Fibroblast of skin of left biceps (primary cell): ENCODE measurements at regions not wholly inside any gene's neighbourhood (a gene's known extent, or its start where the extent isn't known, plus 50 kb on each side); places are given as distances from the start of the nearest gene placed in this dataset.
"Not testable (repeated sequence)": the region's sequence is repeated elsewhere in the genome, so short reads cannot be mapped to it uniquely, and the experiment has no call there.

ENCODE experiments used
- DNase-seq, 2 experiments: peaks; one replicate each; pipeline ENCODE4 v3.0.0-alpha.2; 2013; ENCODE audit warnings: low read depth in 2 of 2

DNA sequence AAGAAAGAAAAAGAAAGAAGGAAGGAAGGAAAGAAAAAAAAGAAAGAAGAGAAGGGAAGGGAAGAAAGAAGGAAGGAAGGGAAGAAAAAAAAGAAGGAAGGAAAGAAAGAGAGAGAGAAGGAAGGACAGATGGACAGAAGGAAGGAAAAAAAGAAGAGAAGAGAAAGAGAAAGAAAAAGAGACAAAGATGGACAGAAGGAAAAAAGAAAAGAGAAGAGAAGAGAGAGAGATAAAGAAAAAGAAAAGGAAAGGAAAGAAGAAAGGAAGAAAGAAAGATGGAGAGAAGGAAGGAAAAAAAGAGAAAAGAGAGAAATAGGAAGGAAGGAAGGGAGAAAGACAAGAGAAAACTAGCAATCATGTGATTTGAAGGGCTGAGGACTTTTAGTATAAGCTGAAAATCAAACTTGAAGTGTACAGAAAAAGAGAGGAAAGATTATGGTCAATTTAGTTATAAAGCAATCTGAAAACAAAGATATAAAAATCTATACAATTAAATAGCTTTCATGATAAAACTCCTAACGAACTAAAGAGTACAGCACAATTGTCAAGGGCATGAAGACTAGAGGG is 115.3 kb downstream of the LTN1 start:
- no peak for DNase-seq

DNA sequence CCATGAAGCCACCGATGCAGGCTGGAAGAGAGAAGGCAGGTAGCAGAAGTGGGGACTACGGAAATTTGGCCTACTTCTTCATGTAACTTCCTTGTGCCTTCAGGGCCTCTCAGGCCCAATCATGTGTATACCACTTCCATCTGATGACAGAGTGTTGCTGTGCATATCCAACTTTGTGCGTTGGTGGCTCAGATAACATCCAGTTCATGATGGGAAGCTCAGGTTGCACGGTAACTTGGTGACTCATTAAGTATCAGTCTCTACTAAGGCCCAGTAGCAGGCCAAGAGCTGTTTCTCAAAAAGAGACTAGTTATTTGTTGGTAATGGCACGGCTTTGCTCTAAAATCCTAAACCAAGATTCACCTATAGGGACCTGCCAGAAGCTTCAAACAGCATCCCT is 117.6 kb downstream of the LTN1 start:
- DNase-seq: no peak

DNA sequence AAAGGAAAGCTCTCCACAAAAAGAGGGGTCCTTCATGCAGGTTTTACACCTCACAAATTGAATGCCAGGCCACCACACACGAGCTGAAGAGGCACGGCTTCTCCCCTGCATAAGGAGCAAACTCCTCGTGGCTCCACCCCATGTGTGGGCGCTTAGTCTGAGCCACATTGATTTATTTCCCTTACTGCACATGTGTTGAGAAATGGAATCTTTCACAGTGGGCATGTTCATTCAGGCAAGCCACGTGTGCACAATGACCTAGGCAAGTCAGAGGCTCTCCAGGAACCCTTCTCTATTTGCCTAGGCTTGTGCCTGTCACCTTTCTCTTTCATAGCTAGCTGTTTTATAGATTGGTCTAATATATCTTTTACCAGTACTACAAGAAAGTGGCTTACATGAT is 120.5 kb downstream of the LTN1 start:
- DNase-seq: no peak

DNA sequence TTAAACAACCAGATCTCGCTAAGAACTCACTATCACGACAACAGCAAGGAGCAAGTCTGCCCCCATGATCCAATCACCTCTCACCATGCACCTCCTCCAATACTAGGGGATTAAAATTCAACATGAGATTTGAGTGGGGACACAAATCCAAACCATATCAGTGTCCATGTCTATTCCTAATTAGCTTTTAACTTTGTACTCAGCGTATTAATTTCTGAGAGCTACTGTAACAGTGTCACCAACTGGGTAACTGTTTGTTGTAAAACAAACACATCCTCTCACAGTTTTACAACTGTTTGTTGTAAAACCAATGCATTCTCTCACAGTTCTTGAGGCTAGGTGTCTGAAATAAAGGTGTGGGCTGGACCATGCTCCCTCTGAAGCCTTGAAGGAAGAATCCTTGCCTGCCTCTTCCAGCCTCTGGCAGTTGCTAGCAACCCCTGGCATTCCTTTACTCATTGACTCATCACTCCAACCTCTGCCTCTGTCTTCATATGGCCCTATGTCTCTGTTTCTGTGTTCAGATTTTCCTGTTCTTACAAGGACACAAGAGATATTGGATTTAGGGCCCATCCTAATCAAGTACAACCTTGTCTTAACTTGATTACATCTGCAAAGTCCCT is 121.2 kb downstream of the LTN1 start:
- DNase-seq: no peak

DNA sequence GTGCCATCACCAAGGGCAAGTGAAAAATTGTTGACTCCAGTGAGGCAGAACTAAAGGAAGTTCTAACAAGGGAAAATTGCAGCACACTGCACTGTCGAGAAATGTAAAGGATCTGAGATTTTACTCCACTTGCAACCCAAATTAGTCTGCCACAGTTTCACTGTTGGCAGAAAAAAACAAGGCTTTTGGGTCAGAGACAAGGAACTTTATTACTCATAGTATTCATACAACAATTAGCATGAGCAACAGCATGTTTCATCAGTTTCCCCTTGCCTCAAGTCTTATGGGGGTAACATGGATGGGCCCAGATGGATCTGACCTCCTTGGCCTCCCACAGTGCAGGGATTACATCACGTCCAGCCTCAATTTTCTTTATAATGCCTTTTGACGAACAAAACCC is 125.3 kb downstream of the LTN1 start:
- peak in 1 of 2 experiments; percentile 21 for DNase-seq

DNA sequence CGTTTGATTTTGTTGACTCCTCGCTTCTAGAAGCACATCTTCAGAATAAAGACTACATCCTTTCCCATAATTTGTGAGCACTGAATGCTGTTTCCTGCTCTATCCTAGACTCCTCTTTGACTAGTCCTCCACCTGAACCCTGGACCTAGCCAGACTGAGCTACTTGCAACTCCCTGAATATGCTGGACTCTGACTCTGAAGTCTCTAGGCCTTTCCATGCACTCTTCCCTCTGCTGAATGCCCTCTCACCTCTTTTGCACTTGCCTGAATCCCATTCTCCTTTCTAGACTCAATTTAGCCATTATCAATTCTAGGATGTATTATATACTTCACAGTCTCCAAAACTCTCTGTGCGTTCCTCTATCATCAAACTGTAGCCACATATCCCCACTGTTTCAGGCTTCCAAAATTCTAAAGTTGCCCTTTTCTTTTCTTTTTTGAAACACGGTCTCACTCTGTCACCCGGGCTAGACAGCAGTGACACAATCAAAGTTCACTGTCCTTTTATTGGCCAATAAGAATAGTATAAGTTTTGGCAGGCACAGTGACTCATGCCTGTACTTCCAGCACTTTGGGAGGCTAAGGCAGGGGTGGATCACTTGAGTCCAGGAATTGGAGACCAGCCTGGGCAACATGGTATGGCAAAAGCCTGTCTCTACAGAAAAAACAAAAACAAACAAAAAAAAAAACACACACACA is 127.0 kb downstream of the LTN1 start:
- DNase-seq: no peak

DNA sequence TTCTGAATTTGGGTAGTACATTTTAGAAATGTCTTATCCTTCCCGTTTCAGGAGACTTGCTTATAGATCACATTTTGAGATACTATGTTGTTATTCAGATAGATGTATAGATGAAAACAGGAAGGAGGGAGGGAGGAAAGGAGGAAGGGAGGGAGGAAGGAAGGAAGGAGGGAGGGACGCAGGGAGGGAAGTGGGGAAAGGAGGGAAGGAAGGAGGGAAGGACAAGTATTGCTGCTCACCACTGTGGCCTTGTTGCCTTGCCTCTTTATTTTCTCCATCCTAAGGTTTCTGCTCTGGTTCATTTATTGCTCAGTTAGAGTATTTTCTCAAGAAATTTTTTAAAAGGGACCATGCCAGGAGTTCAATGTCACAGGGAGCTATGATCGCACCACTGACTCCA is 134.3 kb downstream of the LTN1 start:
- DNase-seq: no peak

DNA sequence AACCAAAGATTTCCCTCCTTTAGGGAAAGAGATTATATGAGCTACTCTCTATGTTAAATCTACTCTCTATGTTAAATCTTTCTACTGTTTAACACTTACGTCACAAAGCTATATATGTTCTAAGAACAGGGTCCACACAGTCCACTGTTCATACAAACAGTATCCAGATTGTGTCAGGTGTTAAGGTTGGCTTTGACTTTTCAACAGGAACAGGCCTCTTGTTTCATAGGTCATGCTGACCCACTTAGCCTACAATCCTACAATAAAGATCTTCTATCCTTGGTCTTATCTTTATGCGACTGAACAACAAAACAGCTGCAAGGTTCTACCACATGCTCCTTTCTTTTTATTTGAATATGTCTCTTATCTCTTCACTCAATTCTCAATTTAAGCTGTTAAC is 134.9 kb downstream of the LTN1 start:
- DNase-seq: no peak

DNA sequence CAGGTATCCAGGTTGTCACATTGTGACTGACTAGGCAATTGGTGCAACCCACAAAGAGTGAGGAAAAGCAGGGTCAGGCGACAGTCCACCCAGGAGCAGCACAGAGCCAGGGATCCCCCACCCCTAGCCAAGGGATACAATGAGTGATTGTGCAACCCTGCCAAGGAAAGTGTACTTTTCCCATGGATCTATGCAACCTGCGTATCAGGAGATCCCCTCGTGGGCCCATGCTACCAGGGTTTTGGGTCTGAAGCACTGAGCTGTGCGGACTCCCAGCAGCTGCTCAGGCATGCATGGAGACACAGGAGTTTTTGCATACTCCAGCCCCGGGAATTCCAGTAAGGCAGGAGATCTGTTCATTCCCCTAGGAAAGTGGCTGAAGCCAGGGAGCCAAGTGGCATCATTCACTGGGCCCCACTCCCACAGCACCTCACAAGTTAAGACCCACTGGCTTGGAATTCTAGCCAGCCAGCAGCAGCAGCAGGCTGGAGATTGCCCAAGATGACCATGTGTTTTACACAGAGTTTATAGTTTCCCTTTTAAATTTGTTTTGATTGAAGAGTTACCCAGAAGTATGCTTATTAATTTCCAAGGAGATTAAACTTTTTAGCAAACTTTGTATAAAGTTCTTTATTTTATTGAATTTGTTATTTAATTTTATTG is 136.0 kb downstream of the LTN1 start:
- no peak for DNase-seq

DNA sequence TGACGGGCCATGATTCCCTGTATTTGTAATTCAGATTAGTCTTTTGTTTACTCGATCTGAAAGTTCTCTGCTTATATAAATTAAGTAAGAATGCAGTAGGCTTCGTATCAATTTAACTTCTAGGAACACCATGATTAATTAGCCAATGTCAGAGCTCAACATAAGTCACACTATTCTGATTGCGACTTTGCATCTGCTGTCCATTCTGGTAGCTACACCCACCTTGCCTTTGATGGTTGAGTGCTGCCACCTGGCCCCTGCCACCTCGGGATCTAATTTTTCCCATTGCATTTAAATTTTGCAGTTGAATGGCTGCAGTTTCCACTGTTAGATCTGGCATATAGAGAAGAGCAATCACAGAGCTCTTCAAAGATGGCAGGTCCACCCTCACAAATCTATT is 140.0 kb downstream of the LTN1 start:
- DNase-seq: no peak

DNA sequence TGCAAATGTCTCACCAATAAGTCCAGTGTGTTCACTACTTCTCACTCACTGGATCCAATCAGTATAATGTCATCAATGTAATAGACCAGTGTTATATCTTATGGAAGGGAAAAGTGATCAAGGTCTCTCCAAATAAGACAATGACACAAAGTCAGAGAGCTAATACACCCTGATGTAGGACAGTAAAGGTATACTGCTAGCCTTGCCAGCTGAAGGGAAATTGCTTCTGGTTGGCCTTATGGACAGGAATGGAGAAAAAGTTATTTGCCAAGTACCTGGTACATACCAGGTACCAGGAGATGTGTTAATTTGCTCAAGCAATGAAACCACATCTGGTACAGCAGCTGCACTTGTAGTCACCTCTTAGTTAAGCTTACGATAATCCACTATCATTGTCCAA is 141.0 kb downstream of the LTN1 start:
- DNase-seq: no peak

DNA sequence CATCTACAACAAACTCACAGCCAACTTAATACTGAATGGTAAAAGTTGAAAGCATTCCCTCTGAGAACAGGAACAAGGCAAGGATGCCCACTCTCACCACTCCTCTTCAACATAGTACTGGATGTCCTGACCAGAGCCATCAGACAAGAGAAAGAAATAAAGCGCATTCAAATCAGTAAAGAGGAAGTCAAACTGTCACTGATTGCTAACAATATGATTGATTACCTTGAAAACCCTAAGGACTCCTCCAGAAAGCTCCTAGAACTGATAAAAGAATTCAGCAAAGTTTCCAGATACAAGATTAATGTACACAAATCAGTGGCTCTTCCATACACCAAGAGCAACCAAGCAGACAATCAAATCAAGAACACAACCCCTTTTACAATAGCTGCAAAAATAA is 153.4 kb downstream of the LTN1 start:
- DNase-seq: not testable (repeated sequence)

DNA sequence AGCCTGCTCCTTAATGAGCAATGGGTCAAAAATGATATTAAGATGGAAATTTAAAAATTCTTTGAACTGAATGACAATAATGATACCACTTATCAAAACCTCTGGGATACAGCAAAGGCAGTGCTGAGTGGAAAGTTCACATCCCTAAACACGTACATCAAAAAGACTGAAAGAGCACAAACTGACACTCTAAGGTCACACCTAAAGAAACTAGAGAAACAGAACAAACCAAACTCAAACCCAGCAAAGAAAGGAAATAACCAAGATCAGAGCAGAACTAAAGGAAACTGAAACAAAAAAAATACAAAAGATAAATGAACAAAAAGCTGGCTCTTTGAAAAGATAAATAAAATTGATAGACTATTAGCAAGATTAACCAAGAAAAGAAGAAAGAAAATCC is 155.3 kb downstream of the LTN1 start:
- not testable (repeated sequence) for DNase-seq

DNA sequence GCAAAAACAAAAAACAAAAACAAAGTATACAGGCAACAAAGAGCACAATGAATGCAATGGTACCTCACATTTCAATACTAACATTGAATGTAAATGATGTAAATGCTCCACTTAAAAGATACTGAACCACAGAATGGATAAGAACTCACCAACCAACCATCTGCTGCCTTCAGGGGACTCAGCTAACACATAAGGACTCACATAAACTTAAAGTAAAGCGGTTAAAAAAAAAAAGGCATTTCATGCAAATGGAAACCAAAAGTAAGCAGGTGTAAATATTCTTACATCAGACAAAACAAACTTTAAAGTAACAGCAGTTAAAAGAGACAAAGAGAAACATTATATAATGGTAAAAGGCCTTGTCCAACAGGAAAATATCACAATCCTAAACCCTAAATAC is 156.1 kb downstream of the LTN1 start:
- not testable (repeated sequence) for DNase-seq

DNA sequence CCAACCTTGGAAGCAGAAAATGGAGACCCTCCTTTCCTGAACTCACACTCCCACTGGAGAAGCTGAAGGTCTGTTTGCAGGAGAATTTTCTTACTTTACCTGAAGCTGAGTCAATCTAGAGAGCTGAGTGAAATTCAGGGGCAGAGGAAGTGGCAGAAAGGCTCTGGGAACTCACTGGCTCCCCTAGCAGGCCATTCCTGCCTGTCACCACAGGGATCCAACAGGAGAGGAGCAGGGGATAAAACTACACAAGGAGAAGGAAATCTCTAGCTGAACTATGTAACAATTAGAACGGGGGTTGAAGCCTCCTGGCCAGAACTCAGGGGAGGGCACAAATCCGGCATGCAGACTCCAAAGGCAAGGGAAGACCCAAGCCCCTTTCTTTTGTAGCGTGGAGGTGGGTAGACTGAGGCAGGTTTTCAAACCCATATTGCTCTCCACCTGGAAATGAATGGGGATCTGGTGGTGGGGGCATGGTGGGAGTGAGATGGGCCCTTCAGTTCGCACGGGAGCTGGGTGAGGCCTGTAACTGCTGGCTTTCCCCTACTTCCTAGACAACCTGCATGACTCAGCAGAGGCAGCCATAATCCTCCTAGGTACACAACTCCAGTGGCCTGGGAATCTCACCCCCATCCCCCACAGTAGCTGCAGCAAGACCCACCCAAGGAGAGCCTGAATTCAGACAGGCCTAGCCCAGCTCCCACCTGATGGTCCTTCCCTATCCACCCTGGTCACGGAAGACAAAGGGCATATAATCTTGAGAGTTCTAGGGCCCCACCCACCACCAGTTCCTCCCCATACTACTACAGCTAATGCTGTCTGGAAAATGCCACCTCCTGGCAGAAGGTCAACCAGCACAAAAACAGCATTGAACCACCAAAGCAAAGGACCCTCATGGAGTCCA is 158.1 kb downstream of the LTN1 start:
- DNase-seq: no peak

DNA sequence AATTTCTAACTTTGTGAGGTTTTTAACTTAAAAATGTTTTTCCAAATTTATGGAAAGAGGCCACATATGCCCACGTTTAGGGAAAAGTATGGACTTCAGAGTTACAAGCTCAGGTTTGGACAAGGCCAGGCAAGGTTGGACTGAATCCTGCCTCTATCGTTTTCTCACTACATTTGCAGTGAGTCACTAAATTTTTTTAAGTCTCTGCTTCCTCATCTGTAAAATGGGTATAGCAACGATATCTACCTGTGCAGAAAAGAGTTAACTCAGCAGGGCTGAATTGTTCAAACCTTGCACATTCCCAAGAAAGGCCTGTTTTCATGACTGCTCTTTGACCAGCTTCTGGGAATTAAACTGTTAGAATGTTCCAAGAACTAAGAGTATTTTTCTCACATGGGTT is 159.1 kb downstream of the LTN1 start:
- no peak for DNase-seq

DNA sequence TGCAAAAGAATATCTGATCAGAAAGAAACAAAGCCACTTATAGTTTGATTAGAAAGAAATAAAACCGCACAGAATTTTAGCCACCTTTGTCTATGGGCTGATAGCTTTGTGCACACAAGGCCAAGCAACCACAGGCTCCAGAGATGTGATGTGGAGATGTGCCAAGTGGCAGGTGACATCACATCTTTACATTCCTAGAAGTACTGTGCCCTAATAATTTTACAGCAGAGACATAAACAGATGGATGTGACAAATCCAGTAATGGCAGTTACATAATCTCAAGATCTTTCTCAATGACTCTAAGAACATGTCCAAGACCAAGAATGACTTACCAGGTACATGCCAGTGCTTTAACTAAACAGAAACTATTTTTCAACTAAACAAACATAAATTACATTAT is 159.5 kb downstream of the LTN1 start:
- DNase-seq: no peak

DNA sequence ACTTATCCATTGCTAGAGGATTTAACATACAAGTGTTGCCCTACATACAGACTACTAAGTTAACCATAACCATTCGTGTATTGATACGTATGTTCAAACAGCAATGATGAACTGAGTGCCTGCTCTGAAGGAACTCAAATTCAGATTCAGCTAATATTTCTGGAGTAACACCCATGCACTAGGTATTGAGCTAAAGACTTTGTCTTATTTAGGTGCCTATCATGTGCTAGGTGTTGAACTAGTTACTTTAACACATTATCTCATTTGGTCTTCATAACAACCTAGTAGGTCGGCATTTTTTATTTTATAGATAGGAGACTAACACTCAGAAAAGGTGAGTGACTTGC is 160.0 kb downstream of the LTN1 start:
- DNase-seq: no peak

DNA sequence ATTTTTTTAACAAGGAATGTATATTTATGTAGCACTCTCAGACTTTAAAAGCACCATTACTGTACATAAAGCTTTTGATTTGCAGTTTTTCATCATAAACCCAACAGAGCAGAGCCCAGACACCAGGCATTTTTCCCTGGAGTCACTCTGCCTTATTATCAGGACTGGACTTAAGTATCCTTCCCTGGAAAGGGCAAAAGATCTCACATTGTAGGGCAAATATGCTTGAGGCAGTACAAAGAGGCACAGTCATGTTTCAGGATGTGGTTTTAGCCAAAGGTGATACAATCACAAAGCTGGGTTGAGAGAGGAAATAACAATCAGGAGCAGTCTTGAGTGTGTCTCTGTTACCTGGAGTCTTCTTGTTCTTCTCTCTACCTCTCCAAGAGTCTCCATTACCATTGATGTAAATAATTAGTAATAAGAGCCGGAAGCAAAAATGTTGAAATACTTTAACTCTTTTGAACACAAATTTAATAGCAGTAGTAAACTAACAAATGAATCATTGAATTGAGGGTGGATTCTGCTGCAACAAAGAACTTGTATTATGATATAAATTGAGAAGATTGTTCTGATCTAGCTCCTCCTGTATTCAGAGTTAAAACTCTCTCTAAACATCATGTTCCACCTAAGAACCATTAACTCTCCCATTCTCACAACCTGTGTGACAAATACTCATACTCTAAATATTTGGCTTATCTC is 160.5 kb downstream of the LTN1 start:
- DNase-seq: no peak

DNA sequence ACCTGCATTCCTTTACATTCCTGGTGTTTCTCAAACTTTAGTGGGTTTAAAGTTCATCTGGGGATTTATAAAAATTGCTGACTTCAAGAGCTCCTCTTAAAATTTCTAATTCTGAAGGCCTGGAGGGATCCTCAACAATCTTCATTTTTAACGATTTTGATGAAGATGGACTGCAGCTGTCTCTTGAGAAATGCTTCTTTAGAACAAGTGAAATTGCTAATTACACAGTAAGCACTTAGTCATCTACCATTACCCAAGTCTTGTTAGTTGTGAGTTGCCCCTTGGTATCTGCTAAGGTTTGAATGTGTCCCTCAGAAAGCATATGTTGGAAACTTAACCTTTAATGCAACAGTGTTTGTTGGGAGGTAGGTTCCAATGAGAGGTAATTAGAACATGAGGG is 163.7 kb downstream of the LTN1 start:
- DNase-seq: no peak

DNA sequence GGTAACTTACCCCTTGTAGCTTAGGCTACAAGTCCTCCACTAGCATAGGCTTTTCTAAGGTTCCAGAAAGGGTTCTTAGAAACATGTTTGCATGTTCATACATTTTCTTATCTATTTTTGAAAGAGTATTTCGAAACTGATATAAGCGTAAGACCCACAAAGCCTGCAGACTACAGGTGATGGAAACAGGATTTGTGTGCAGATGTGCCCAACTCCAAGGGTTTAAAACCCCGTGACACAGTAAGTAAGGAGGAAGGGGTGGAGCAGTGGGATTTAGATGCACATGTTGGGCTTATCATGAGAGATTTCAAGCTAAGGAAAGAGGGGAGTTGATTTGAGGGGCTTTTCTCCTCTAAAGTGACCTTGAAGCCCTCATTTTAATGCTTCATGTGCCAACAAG is 164.7 kb downstream of the LTN1 start:
- no peak for DNase-seq
